GM12878 (cell line): ENCODE measurements at regions not wholly inside any gene's neighbourhood (a gene's known extent, or its start where the extent isn't known, plus 50 kb on each side); places are given as distances from the start of the nearest gene placed in this dataset.

Source experiments
- ATAC-seq: fragments of 200-7000 bp; cut with Tn5 transposase; 3 replicates; pipeline ENCODE4 v1.9.1; 2020; ENCODE audit warnings: mild to moderate bottlenecking, moderate library complexity
- BruUV-seq: library from RNA; stranded (reverse); fragments of 400-500 nt; replicated peaks from 2 replicates; lab custom pipeline; 2021; lab: Mats Ljungman, UMichigan
- CTCF ChIA-PET: fragments of 300-600 bp; sonication (Branson Sonifier 250); formaldehyde crosslinking; extraction: SDS; loops from one replicate; lab custom pipeline; 2021; ENCODE audit warnings: inconsistent platforms; lab: Yijun Ruan, JAX
- POLR2A ChIA-PET: fragments of 350-600 bp; formaldehyde crosslinking; extraction: SDS; loops from one replicate; lab custom pipeline; 2021; ENCODE audit warnings: inconsistent platforms; lab: Charles Lee
- RAD21 ChIA-PET: fragments of 300-600 bp; sonication (Branson Sonifier 250); formaldehyde crosslinking; loops from one replicate; lab custom pipeline; 2023; ENCODE audit warnings: antibody characterized with exemption; ENCODE audit not compliant: unreplicated experiment; lab: Charles Lee
- SMC1A ChIA-PET: fragments of 300-600 bp; sonication (Branson Sonifier 250); formaldehyde crosslinking; loops from one replicate; lab custom pipeline; 2023; ENCODE audit not compliant: unreplicated experiment, uncharacterized antibody; lab: Charles Lee
- DNase-seq: peaks from one replicate; pipeline ENCODE4 v3.0.0-alpha.2; 2011; ENCODE audit warnings: low read depth, low spot score
- FAIRE-seq: peaks from 3 replicates; lab custom pipeline; 2011; peaks lifted over from hg19 to GRCh38; lab: Jason Lieb, UNC
- H2AFZ ChIP-seq: 2 replicates; pipeline ENCODE4 v1.6.0; 2011; ENCODE audit warnings: low read depth, low read length, control low read depth; ENCODE audit not compliant: control insufficient read depth
- H3K27ac ChIP-seq: 2 replicates; pipeline ENCODE4 v1.5.1; 2011; ENCODE audit warnings: control low read depth; ENCODE audit not compliant: control insufficient read depth, insufficient read depth
- H3K27me3 ChIP-seq, 2 experiments: replicated peaks in 1 of 2; 2 replicates each; pipeline versions ENCODE4 v1.6.0 to v1.6.1; 2011; ENCODE audit warnings: low read length in 1 of 2; ENCODE audit not compliant: control insufficient read depth in 2 of 2, insufficient read depth in 2 of 2
- H3K36me3 ChIP-seq, 2 experiments: 2 replicates each; pipeline ENCODE4 v1.5.1; 2011; ENCODE audit warnings: low read length in 1 of 2; ENCODE audit not compliant: control insufficient read depth in 2 of 2, insufficient read depth in 2 of 2
- H3K4me1 ChIP-seq: 2 replicates; pipeline ENCODE4 v1.6.1; 2011; ENCODE audit warnings: mild to moderate bottlenecking, low read length, moderate library complexity, mixed read lengths; ENCODE audit not compliant: control insufficient read depth, insufficient read depth
- H3K4me2 ChIP-seq: 2 replicates; pipeline ENCODE4 v1.6.0; 2011; ENCODE audit warnings: control low read depth; ENCODE audit not compliant: control insufficient read depth, insufficient read depth
- H3K4me3 ChIP-seq: fragments of 200-600 bp; sonication (generic); 2 replicates; pipeline ENCODE4 v1.5.1; 2016
- H3K79me2 ChIP-seq: 2 replicates; pipeline ENCODE4 v1.6.0; 2011; ENCODE audit warnings: low read length; ENCODE audit not compliant: control insufficient read depth, insufficient read depth
- H3K9ac ChIP-seq: 2 replicates; pipeline ENCODE4 v1.8.0; 2011; ENCODE audit warnings: low read length, control low read depth, mixed read lengths; ENCODE audit not compliant: control insufficient read depth, insufficient read depth
- H3K9me3 ChIP-seq: replicated peaks from 3 replicates; pipeline ENCODE4 v1.5.1; 2011; ENCODE audit warnings: mild to moderate bottlenecking, low read length; ENCODE audit not compliant: control insufficient read depth, insufficient read depth
- H4K20me1 ChIP-seq: 2 replicates; pipeline ENCODE4 v1.6.0; 2011; ENCODE audit not compliant: control insufficient read depth, insufficient read depth
- FOXK2 ChIP-seq: fragments of 450-650 bp; IDR thresholded peaks from 2 replicates; pipeline ENCODE4 v1.6.1; 2017; ENCODE audit warnings: mild to moderate bottlenecking, moderate library complexity
- JUND ChIP-seq: IDR thresholded peaks from 2 replicates; pipeline ENCODE4 v1.6.1; 2012; ENCODE audit warnings: low read depth, mild to moderate bottlenecking, low read length, improper control_type of control experiment, moderate library complexity
- NR2C1 ChIP-seq: fragments of 450-650 bp; IDR thresholded peaks from 2 replicates; pipeline ENCODE4 v1.6.1; 2017; ENCODE audit warnings: antibody characterized with exemption, mild to moderate bottlenecking, moderate library complexity
- SRF ChIP-seq, 2 experiments: IDR thresholded peaks; 2 replicates each; pipeline ENCODE4 v1.6.1; 2011; ENCODE audit warnings: low read depth in 2 of 2, low read length in 2 of 2, mild to moderate bottlenecking in 1 of 2, moderate library complexity in 1 of 2
- in situ Hi-C: fragments of 300-500 bp; cut with MboI; formaldehyde crosslinking; loops from 9 replicates; pipeline ENCODE4 v1.14.3; 2018; ENCODE audit warnings: mixed read lengths
- intact Hi-C: fragments of 100-400 bp; cut with micrococcal nuclease; formaldehyde crosslinking; loops from one replicate; pipeline ENCODE4 v1.14.2; 2022; ENCODE audit not compliant: unreplicated experiment
- TF ChIP-seq, protein P1 (sequence below): fragments of 450-650 bp; IDR thresholded peaks from 2 replicates; pipeline ENCODE4 v1.6.1; 2017; ENCODE audit warnings: borderline replicate concordance
- TF ChIP-seq, protein P2 (sequence below): IDR thresholded peaks from 2 replicates; pipeline ENCODE4 v1.6.1; 2012; ENCODE audit warnings: low read length, inconsistent platforms
- TF ChIP-seq, protein P3 (sequence below): fragments of 450-650 bp; IDR thresholded peaks from 2 replicates; pipeline ENCODE4 v1.6.1; 2016; ENCODE audit warnings: mild to moderate bottlenecking, moderate library complexity, borderline replicate concordance

DNA sequence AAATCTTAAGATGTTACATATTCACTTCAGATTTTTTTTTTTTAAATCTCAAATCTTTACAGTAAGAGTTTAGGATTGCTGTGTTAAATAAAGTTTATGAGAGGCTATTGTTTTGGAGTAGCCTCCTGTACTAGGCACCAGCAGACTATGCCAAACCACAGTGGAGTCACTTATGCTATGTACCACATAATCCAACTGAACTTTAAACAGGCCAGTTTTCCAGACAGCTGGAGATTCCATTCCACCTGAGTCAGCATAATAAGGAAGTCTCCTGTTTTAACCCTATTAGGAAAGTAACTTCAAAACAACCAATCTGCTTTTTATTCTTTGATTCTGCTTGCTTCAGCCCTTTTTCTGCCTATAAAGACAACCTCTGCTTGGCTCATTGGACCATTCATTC is 205.2 kb downstream of the CSNK1G3 start:
- in situ Hi-C loops (no loop called here), intact Hi-C loops (no loop called here)
- ChIA-PET SMC1A (no interaction called here), CTCF (no interaction called here), POLR2A (no interaction called here), RAD21 (no interaction called here)
- Histone ChIP-seq H3K9ac (no peak overlapping the region), H3K4me2 (no peak overlapping the region), H3K4me1 (no peaks in the 10 kb centered on the region), H2AFZ (no peak overlapping the region), H3K9me3 (no peaks in the 10 kb centered on the region), H4K20me1 (no peaks in the 10 kb centered on the region), H3K36me3 (no peaks in the 10 kb centered on the region), H3K4me3 (no peak overlapping the region), H3K79me2 (no peaks in the 10 kb centered on the region), H3K27me3 (no peaks in the 10 kb centered on the region), H3K27ac (no peak overlapping the region)
- no peak for TF ChIP-seq SRF (IDR thresholded peaks at IDR 0.05; ENCODE audit: low read depth in 2 of 2, low read length in 2 of 2)
- TF ChIP-seq JUND = no peak
- TF ChIP-seq, protein P1, sequence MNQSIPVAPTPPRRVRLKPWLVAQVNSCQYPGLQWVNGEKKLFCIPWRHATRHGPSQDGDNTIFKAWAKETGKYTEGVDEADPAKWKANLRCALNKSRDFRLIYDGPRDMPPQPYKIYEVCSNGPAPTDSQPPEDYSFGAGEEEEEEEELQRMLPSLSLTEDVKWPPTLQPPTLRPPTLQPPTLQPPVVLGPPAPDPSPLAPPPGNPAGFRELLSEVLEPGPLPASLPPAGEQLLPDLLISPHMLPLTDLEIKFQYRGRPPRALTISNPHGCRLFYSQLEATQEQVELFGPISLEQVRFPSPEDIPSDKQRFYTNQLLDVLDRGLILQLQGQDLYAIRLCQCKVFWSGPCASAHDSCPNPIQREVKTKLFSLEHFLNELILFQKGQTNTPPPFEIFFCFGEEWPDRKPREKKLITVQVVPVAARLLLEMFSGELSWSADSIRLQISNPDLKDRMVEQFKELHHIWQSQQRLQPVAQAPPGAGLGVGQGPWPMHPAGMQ = no peak
- no peak for TF ChIP-seq FOXK2
- TF ChIP-seq, protein P2, sequence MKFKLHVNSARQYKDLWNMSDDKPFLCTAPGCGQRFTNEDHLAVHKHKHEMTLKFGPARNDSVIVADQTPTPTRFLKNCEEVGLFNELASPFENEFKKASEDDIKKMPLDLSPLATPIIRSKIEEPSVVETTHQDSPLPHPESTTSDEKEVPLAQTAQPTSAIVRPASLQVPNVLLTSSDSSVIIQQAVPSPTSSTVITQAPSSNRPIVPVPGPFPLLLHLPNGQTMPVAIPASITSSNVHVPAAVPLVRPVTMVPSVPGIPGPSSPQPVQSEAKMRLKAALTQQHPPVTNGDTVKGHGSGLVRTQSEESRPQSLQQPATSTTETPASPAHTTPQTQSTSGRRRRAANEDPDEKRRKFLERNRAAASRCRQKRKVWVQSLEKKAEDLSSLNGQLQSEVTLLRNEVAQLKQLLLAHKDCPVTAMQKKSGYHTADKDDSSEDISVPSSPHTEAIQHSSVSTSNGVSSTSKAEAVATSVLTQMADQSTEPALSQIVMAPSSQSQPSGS = no peak
- no peak for TF ChIP-seq NR2C1
- TF ChIP-seq, protein P3, sequence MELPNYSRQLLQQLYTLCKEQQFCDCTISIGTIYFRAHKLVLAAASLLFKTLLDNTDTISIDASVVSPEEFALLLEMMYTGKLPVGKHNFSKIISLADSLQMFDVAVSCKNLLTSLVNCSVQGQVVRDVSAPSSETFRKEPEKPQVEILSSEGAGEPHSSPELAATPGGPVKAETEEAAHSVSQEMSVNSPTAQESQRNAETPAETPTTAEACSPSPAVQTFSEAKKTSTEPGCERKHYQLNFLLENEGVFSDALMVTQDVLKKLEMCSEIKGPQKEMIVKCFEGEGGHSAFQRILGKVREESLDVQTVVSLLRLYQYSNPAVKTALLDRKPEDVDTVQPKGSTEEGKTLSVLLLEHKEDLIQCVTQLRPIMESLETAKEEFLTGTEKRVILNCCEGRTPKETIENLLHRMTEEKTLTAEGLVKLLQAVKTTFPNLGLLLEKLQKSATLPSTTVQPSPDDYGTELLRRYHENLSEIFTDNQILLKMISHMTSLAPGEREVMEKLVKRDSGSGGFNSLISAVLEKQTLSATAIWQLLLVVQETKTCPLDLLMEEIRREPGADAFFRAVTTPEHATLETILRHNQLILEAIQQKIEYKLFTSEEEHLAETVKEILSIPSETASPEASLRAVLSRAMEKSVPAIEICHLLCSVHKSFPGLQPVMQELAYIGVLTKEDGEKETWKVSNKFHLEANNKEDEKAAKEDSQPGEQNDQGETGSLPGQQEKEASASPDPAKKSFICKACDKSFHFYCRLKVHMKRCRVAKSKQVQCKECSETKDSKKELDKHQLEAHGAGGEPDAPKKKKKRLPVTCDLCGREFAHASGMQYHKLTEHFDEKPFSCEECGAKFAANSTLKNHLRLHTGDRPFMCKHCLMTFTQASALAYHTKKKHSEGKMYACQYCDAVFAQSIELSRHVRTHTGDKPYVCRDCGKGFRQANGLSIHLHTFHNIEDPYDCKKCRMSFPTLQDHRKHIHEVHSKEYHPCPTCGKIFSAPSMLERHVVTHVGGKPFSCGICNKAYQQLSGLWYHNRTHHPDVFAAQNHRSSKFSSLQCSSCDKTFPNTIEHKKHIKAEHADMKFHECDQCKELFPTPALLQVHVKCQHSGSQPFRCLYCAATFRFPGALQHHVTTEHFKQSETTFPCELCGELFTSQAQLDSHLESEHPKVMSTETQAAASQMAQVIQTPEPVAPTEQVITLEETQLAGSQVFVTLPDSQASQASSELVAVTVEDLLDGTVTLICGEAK = no peak
- BruUV-seq = no TSS peak
- FAIRE-seq = no peak
- no peak for ATAC-seq
- DNase-seq = no peak
